GM18519 (cell line): ENCODE measurements at regions not wholly inside any gene's neighbourhood (a gene's known extent, or its start where the extent isn't known, plus 50 kb on each side); places are given as distances from the start of the nearest gene placed in this dataset.
A peak's percentile ranks its signal among the peaks of the same experiment; 100 is the strongest.
"Not testable (repeated sequence)": the region's sequence is repeated elsewhere in the genome, so short reads cannot be mapped to it uniquely, and the experiment has no call there.

Experiments used
- ATAC-seq: cut with Tn5 transposase; IDR thresholded peaks from one replicate; pipeline ENCODE4 v1.9.1; 2021; ENCODE audit warnings: mild to moderate bottlenecking, moderate library complexity; ENCODE audit not compliant: unreplicated experiment, low FRiP score

DNA sequence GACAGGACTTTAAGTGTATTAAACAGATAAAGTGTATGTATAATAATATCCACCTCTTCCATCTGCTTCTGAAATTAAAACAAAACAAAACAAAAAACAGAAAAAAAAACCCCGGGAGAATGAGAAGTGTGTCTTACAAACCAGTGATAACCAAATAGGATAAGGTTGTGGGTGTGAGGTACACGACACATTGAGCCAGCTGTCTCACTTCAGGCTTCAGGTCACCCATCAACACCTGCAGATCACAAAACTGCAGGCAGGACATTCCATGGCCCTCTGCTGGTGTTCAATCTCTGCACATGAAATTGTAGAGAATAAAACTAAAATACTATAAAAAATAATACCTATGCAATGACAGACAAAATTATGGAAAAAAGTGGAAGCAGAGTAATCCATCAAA, 339.9 kb downstream of the SFMBT2 start:
- ATAC-seq: no peak

DNA sequence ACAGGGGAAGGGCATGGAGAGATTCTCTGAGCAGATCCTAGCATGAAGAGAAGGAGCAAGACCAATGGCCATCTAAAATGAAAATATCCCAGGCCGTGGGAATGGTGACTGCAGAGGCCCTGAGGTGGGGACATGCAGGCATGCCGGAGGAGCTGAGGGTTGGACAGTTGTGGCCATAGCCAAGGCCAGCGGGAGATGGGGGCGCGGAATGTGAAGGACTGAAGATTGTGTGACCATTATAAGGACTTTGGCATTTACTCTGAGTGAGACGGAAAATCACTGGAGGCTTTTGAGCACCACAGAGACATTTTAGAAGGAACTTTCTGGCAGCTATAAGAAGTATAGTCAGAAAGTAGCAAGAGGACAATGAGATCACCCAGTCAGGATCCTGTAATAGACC, 341.1 kb downstream of the SFMBT2 start:
- ATAC-seq: no peak

DNA sequence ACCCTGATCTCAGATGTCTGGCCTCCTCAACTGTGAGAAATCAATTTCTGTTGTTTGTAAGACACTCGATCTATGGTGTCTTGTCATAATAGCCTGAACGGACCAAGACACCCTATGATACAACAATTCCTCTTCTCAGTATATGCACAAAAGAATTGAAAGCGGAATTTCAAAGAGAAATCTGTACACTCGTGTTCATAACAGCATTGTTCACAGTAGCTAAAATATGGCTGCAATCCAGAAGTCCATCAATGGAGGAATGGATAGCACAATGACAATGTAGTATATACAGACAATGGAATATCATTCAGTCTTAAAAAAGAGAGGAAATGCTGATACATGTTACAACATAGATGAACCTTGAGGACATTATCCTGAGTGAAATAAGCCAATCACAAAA, 354.6 kb downstream of the SFMBT2 start:
- ATAC-seq: no peak

GRCh38 chr10:7054915-7055314, 355.9 kb downstream of the SFMBT2 start:
- ATAC-seq: no peak

DNA sequence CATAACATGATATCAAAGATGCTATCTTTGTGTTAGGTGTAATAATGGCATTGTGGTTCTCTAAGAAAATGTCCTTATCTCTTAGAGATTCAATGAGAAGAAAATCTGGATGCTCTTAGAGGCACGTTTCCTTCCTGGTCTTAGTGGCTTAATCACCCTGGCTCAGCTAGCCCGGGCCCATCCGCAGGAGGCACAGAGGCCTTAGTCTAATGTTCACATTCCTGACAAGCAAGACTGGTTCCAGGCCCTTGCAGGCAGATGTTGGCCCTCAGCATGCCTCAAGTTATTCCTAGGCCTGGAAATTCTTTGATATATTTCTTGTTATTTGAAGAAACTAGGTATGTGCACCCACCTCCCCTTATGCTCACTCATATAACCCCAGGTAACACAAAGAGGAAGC, 357.6 kb downstream of the SFMBT2 start:
- ATAC-seq: no peak

DNA sequence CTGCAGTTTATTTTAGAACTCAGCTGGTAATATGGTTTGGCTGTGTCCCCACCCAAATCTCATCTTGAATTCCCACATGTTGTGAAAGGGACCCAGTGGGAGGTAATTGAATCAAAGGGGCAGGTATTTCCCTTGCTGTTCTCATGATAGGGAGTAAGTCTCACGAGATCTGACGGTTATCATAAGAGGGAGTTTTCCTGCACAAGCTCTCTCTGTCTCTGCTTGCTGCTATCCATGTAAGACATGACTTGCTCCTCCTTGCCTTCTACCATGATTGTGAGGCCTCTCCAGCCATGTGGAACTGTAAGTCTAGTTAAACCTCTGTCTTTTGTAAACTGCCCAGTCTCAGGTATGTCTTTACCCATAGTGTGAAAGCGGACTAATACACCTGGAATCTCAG, 360.8 kb downstream of the SFMBT2 start:
- ATAC-seq: not testable (repeated sequence)

- no peak for ATAC-seq
Observed at GRCh38 chr10:7048061-7048460, 362.8 kb downstream of the SFMBT2 start.

GRCh38 chr10:7046615-7047014, 364.2 kb downstream of the SFMBT2 start:
- ATAC-seq: peak; percentile 83

GRCh38 chr10:7045891-7046599, 364.8 kb downstream of the SFMBT2 start:
- ATAC-seq: peak; percentile 40

GRCh38 chr10:7043055-7043653, 367.7 kb downstream of the SFMBT2 start:
- no peak for ATAC-seq

GRCh38 chr10:7042419-7043054, 368.3 kb downstream of the SFMBT2 start:
- no peak for ATAC-seq

DNA sequence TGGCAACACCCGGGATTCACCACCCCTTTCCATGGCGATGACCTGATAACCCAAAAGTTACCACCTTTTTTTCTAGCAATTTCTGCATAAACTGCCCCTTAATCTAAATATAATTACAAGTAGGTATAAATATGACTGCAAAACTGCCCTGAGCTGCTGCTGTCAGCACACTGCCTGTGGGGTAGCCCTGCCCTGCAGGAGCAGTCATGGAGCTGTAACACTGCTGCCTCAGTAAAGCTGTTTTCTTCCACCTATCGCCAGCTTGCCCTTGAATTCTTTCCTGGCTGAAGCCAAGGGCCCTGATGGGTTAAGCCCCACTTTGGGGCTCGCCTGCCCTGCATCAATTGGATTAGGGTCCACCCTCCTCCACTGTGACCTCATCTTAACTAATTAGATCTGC, 368.8 kb downstream of the SFMBT2 start:
- no peak for ATAC-seq

DNA sequence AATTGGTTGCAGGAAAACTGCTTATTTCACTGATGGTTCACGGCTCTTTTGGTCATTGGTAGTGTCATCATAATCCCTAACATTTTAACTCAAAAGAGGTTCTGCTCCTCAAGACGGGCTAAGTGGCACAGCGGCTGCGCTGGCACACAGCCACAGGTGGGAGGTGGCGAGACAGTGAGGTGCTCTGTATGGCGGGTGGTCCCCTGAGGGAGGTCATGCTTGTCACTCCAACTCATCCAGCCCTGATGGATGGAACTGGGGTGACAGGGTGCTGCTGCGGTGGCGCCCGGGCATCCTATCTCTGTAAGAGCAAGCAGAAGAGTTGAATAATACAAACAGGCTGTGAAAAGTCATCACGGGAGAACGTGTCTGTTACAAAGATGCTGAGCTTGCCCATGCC, 370.2 kb downstream of the SFMBT2 start:
- ATAC-seq: no peak

DNA sequence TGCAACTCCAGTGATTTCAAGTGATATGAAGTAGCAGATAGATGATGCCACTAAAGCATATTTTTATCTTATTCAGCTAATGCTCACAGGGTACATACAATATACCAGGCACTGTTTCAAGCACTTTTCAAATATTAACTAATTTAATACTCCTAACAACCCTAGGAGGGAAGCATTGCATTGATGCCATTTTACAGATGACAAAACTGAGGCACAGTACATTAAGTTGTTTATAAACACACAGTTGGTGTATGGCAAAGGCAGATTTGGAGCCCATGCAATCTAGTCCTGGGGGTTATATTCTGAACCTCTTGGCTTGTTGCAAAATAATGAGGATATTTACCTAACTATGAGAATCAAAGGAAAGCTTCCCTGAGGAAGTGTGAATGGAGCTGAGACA, 371.0 kb downstream of the SFMBT2 start:
- ATAC-seq: no peak

GRCh38 chr10:7038416-7038815, 372.4 kb downstream of the SFMBT2 start:
- ATAC-seq: no peak

GRCh38 chr10:7037434-7037833, 373.4 kb downstream of the SFMBT2 start:
- ATAC-seq: not testable (repeated sequence)

- ATAC-seq: no peak
Observed at GRCh38 chr10:7036951-7037350, 373.9 kb downstream of the SFMBT2 start.

DNA sequence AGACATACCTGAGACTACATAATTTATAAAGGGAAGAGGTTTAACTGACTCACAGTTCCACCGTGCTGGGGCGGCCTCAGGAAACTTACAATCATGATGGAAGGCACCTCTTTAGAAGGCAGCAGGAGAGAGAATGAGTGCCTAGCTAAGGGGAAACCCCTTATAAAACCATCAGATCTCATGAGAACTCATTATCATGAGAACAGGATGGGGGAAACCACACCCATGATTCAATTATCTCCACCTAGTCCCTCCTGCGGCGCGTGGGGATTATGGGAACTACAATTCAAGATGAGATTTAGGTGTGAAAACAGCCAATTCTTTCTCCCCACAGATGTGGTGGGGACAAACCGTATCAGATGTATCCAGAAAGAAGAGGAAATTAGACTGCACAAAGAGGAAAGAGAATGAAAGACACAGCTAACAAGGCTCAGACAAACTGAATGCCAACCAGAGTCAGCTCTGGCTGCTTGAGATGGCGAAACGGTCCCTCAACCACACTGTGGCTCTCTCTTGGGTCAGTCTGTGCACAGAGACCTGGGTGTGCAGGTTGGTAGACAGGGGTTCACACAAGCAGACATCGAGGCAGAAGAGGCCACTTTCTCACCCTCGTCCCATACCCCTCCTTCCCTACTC, 375.6 kb downstream of the SFMBT2 start:
- no peak for ATAC-seq

- ATAC-seq: no peak
Observed at GRCh38 chr10:7033031-7033430, 377.8 kb downstream of the SFMBT2 start.

DNA sequence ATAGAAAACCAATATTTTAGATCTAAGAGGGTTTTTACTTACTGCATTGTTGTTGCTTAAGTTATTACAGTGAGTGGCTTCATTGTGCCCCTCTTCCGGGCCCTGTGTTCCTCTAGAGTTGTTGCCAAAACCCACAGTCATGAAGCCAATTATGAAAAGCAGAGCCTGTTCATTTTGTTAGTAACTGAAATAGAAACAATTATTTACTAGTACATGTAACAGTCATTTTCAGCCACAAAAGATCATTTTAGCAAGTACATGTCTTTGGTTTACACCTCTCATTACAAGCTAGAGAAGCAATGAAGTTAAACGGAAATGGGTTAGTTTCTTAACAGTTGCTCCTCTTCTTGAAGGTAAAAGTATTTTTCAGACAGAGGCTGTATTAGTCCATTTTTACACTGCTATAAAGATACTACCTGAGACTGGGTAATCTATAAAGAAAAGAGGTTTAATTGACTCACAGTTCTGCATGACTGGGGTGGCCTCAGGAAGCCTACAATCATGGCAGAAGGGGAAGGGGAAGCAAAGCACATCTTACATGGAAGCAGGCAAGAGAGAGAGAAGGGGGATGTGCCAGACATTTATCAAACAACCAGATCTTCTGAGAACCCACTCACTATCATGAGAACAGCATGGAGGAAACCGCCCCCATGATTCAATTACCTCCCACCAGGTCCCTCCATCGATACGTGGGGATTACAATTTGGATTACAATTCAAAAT, 380.5 kb downstream of the SFMBT2 start:
- ATAC-seq: no peak

DNA sequence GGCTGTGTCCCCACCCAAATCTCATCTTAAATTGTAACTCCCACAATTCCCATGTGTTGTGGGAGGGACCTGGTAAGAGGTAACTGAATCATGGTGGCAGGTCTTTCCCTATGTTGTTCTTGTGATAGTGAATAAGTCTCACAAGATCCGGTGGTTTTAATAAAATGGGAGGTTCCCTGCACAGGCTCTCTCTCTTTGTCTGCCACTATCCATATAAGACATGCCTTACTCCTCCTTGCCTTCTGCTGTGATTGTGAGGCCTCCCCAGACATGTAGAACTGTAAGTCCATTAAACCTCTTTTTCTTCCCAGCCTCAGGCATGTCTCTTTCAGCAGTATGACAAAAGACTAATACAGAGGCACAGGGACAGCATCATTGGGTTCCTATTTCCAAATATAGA, 381.2 kb downstream of the SFMBT2 start:
- no peak for ATAC-seq
